PC-3 (cell line): ENCODE measurements at regions not wholly inside any gene's neighbourhood (a gene's known extent, or its start where the extent isn't known, plus 50 kb on each side); places are given as distances from the start of the nearest gene placed in this dataset.

Experiments used
- EZH2 ChIP-seq: fragments of 300-600 bp; sonication (generic); IDR thresholded peaks from one replicate; pipeline ENCODE4 v1.6.1; 2017; ENCODE audit warnings: antibody characterized with exemption, mild to moderate bottlenecking, low read length; ENCODE audit not compliant: unreplicated experiment
- EZH2phosphoT487 ChIP-seq: fragments of 300-600 bp; sonication (generic); IDR thresholded peaks from 2 replicates; pipeline ENCODE4 v1.6.1; 2018; ENCODE audit warnings: mild to moderate bottlenecking, antibody characterized with exemption, low read length, borderline replicate concordance
- TF ChIP-seq, protein P1 (sequence below): fragments of 300-600 bp; sonication (generic); conservative IDR thresholded peaks from 2 replicates; pipeline ENCODE4 v1.5.1; 2017; ENCODE audit warnings: antibody characterized with exemption, low read depth, mild to moderate bottlenecking, low read length

DNA sequence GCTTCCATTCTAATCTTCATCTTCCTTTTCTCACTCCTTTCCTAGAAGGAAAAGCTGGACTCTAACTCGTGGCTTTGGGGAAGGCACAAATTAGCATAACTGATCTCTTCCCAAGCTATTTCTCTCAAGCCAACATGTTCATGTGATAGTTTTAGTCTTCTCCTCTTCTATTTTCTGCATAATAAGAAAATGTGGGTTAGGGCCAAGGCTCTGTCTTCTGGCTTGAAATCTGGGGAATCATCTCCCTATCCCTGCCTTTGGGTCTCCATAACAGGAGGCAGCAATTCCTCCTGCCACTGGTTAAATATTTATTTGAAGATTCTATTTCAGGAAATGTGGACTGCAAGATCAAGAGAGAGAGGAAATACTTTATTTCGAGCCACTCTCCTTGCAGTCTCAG is 1669.6 kb downstream of the MAT2B start:
- TF ChIP-seq, protein P1, sequence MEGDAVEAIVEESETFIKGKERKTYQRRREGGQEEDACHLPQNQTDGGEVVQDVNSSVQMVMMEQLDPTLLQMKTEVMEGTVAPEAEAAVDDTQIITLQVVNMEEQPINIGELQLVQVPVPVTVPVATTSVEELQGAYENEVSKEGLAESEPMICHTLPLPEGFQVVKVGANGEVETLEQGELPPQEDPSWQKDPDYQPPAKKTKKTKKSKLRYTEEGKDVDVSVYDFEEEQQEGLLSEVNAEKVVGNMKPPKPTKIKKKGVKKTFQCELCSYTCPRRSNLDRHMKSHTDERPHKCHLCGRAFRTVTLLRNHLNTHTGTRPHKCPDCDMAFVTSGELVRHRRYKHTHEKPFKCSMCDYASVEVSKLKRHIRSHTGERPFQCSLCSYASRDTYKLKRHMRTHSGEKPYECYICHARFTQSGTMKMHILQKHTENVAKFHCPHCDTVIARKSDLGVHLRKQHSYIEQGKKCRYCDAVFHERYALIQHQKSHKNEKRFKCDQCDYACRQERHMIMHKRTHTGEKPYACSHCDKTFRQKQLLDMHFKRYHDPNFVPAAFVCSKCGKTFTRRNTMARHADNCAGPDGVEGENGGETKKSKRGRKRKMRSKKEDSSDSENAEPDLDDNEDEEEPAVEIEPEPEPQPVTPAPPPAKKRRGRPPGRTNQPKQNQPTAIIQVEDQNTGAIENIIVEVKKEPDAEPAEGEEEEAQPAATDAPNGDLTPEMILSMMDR: no peak
- no peak for TF ChIP-seq EZH2
- no peak for TF ChIP-seq EZH2phosphoT487
